ENCODE measurements at regions not wholly inside any gene's neighbourhood (a gene's known extent, or its start where the extent isn't known, plus 50 kb on each side); places are given as distances from the start of the nearest gene placed in this dataset.

GRCh38 chr21:28212061-28212460 is 780.6 kb downstream of the LTN1 start:
- DNase-seq (ENCODE audit: extremely low read depth, insufficient read length): no peak
- H3K36me3 ChIP-seq (ENCODE audit: control insufficient read depth, insufficient read depth, low read length): no peaks in the 10 kb centered on the region
- H3K27me3 ChIP-seq (replicated peaks; ENCODE audit: control insufficient read depth, insufficient read depth, low read length): no peaks in the 10 kb centered on the region
- H3K4me3 ChIP-seq (replicated peaks; ENCODE audit: low read depth, low read length): no peak overlapping the region
- TF ChIP-seq CTCF (IDR thresholded peaks at IDR 0.05; ENCODE audit: insufficient read depth, low read length, poor library complexity, severe bottlenecking): no peak

- no peak for TF ChIP-seq CTCF (IDR thresholded peaks at IDR 0.05; ENCODE audit: insufficient read depth, low read length, poor library complexity, severe bottlenecking)
- Histone ChIP-seq H3K4me3 (replicated peaks; ENCODE audit: low read depth, low read length) (no peak overlapping the region), H3K27me3 (replicated peaks; ENCODE audit: control insufficient read depth, insufficient read depth, low read length) (no peaks in the 10 kb centered on the region), H3K36me3 (ENCODE audit: control insufficient read depth, insufficient read depth, low read length) (no peaks in the 10 kb centered on the region)
- DNase-seq (ENCODE audit: extremely low read depth, insufficient read length): no peak
These were observed 785.1 kb downstream of the LTN1 start for GRCh38 chr21:28207436-28208173.

GRCh38 chr21:28200726-28201125 is 792.0 kb downstream of the LTN1 start:
- Histone ChIP-seq H3K27me3 (replicated peaks; ENCODE audit: control insufficient read depth, insufficient read depth, low read length) (no peaks in the 10 kb centered on the region), H3K4me3 (replicated peaks; ENCODE audit: low read depth, low read length) (no peak overlapping the region), H3K36me3 (ENCODE audit: control insufficient read depth, insufficient read depth, low read length) (no peaks in the 10 kb centered on the region)
- no peak for DNase-seq (ENCODE audit: extremely low read depth, insufficient read length)
- no peak for TF ChIP-seq CTCF (IDR thresholded peaks at IDR 0.05; ENCODE audit: insufficient read depth, low read length, poor library complexity, severe bottlenecking)

- no peaks in the 10 kb centered on the region for H3K27me3 ChIP-seq (replicated peaks; ENCODE audit: control insufficient read depth, insufficient read depth, low read length)
These were observed 795.7 kb downstream of the LTN1 start for GRCh38 chr21:28196981-28197380.

GRCh38 chr21:28193189-28193588 is 799.5 kb downstream of the LTN1 start:
- Histone ChIP-seq H3K36me3 (ENCODE audit: control insufficient read depth, insufficient read depth, low read length) (no peaks in the 10 kb centered on the region), H3K27me3 (replicated peaks; ENCODE audit: control insufficient read depth, insufficient read depth, low read length) (no peaks in the 10 kb centered on the region), H3K4me3 (replicated peaks; ENCODE audit: low read depth, low read length) (no peak overlapping the region)
- no peak for TF ChIP-seq CTCF (IDR thresholded peaks at IDR 0.05; ENCODE audit: insufficient read depth, low read length, poor library complexity, severe bottlenecking)
- no peak for DNase-seq (ENCODE audit: extremely low read depth, insufficient read length)

More at GRCh38 chr21:28196981-28197380, 795.7 kb downstream of the LTN1 start:
- TF ChIP-seq CTCF (IDR thresholded peaks at IDR 0.05; ENCODE audit: insufficient read depth, low read length, poor library complexity, severe bottlenecking): no peak
- no peaks in the 10 kb centered on the region for H3K36me3 ChIP-seq (ENCODE audit: control insufficient read depth, insufficient read depth, low read length)
- no peak for DNase-seq (ENCODE audit: extremely low read depth, insufficient read length)
- H3K4me3 ChIP-seq (replicated peaks; ENCODE audit: low read depth, low read length): no peak overlapping the region

- TF ChIP-seq CTCF (IDR thresholded peaks at IDR 0.05; ENCODE audit: insufficient read depth, low read length, poor library complexity, severe bottlenecking): no peak
- Histone ChIP-seq H3K27me3 (replicated peaks; ENCODE audit: control insufficient read depth, insufficient read depth, low read length) (no peaks in the 10 kb centered on the region), H3K4me3 (replicated peaks; ENCODE audit: low read depth, low read length) (no peak overlapping the region), H3K36me3 (ENCODE audit: control insufficient read depth, insufficient read depth, low read length) (no peaks in the 10 kb centered on the region)
- no peak for DNase-seq (ENCODE audit: extremely low read depth, insufficient read length)
These were observed 806.1 kb downstream of the LTN1 start for GRCh38 chr21:28186604-28187003.
